HEK293 (cell line): ENCODE measurements at regions not wholly inside any gene's neighbourhood (a gene's known extent, or its start where the extent isn't known, plus 50 kb on each side); places are given as distances from the start of the nearest gene placed in this dataset.
"Not testable (repeated sequence)": the region's sequence is repeated elsewhere in the genome, so short reads cannot be mapped to it uniquely, and the experiment has no call there.

Experiments
- PRDM4 ChIP-seq: fragments of 450-650 bp; formaldehyde crosslinking; IDR thresholded peaks from 2 replicates; pipeline ENCODE4 v1.5.1; 2017; ENCODE audit warnings: missing biosample characterization, missing genetic modification characterization
- SALL2 ChIP-seq: fragments of 450-650 bp; formaldehyde crosslinking; IDR thresholded peaks from 2 replicates; pipeline ENCODE4 v1.5.0; 2017; ENCODE audit warnings: missing biosample characterization, mild to moderate bottlenecking, missing genetic modification characterization, borderline replicate concordance
- ZNF121 ChIP-seq: fragments of 450-650 bp; formaldehyde crosslinking; IDR thresholded peaks from 2 replicates; pipeline ENCODE4 v1.5.1; 2016; ENCODE audit warnings: missing biosample characterization, missing genetic modification characterization
- ZNF239 ChIP-seq: fragments of 450-650 bp; formaldehyde crosslinking; IDR thresholded peaks from 2 replicates; pipeline ENCODE4 v1.5.1; 2016; ENCODE audit warnings: missing biosample characterization, missing genetic modification characterization
- ZNF416 ChIP-seq: fragments of 450-650 bp; formaldehyde crosslinking; IDR thresholded peaks from 2 replicates; pipeline ENCODE4 v1.5.1; 2016; ENCODE audit warnings: missing biosample characterization, missing genetic modification characterization
- ZNF623 ChIP-seq: fragments of 450-650 bp; formaldehyde crosslinking; IDR thresholded peaks from 2 replicates; pipeline ENCODE4 v1.5.1; 2016; ENCODE audit warnings: missing biosample characterization, missing genetic modification characterization
- ZNF624 ChIP-seq: fragments of 450-650 bp; formaldehyde crosslinking; IDR thresholded peaks from 2 replicates; pipeline ENCODE4 v1.5.1; 2017; ENCODE audit warnings: missing biosample characterization, missing genetic modification characterization
- ZNF626 ChIP-seq: fragments of 450-650 bp; sonication (Bioruptor Pico); formaldehyde crosslinking; IDR thresholded peaks from 2 replicates; pipeline ENCODE4 v1.5.1; 2018; ENCODE audit warnings: missing biosample characterization, missing genetic modification characterization, inconsistent platforms
- ZNF707 ChIP-seq: fragments of 450-650 bp; formaldehyde crosslinking; IDR thresholded peaks from 2 replicates; pipeline ENCODE4 v1.5.1; 2016; ENCODE audit warnings: missing biosample characterization, missing genetic modification characterization
- TF ChIP-seq, protein P1 (sequence below): IDR thresholded peaks from 2 replicates; pipeline ENCODE4 v1.6.1; 2011; ENCODE audit warnings: mild to moderate bottlenecking, low read depth, low read length, borderline replicate concordance
- TF ChIP-seq, protein P2 (sequence below): fragments of 450-650 bp; formaldehyde crosslinking; IDR thresholded peaks from 2 replicates; pipeline ENCODE4 v1.5.1; 2016; ENCODE audit warnings: missing biosample characterization, missing genetic modification characterization
- TF ChIP-seq, protein P3 (sequence below): fragments of 450-650 bp; formaldehyde crosslinking; IDR thresholded peaks from 2 replicates; pipeline ENCODE4 v1.5.0; 2017; ENCODE audit warnings: missing biosample characterization, missing genetic modification characterization, borderline replicate concordance

DNA sequence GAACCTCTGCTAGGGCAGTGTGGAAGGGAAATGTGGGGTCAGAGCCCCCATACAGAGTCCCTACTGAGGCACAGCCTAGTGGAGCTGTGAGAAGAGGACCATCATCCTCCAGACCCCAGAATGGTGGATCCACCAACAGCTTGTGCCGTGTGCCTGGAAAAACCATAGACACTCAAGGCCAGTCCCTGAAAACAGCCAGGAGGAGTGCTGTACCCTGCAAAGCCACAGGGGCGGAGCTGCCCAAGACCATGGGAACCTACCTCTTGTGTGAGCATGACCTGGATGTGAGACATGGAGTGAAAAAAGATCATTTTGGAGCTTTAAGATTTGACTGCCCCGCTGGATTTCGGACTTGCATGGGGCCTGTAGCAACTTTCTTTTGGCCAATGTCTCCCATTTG is 143.4 kb upstream of the CCDC54 start:
- TF ChIP-seq SALL2; ZNF416 (tag by site-specific recombination); ZNF239 (tag by site-specific recombination); ZNF623 (tag by site-specific recombination); PRDM4; ZNF626 (tag by site-specific recombination); ZNF121 (tag by site-specific recombination); ZNF624 (tag by site-specific recombination); ZNF707 (tag by site-specific recombination): not testable (repeated sequence)
- TF ChIP-seq, protein P1, sequence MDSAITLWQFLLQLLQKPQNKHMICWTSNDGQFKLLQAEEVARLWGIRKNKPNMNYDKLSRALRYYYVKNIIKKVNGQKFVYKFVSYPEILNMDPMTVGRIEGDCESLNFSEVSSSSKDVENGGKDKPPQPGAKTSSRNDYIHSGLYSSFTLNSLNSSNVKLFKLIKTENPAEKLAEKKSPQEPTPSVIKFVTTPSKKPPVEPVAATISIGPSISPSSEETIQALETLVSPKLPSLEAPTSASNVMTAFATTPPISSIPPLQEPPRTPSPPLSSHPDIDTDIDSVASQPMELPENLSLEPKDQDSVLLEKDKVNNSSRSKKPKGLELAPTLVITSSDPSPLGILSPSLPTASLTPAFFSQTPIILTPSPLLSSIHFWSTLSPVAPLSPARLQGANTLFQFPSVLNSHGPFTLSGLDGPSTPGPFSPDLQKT = not testable (repeated sequence)
- TF ChIP-seq, protein P2, sequence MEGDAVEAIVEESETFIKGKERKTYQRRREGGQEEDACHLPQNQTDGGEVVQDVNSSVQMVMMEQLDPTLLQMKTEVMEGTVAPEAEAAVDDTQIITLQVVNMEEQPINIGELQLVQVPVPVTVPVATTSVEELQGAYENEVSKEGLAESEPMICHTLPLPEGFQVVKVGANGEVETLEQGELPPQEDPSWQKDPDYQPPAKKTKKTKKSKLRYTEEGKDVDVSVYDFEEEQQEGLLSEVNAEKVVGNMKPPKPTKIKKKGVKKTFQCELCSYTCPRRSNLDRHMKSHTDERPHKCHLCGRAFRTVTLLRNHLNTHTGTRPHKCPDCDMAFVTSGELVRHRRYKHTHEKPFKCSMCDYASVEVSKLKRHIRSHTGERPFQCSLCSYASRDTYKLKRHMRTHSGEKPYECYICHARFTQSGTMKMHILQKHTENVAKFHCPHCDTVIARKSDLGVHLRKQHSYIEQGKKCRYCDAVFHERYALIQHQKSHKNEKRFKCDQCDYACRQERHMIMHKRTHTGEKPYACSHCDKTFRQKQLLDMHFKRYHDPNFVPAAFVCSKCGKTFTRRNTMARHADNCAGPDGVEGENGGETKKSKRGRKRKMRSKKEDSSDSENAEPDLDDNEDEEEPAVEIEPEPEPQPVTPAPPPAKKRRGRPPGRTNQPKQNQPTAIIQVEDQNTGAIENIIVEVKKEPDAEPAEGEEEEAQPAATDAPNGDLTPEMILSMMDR (tag by site-specific recombination) = not testable (repeated sequence)
- TF ChIP-seq, protein P3, sequence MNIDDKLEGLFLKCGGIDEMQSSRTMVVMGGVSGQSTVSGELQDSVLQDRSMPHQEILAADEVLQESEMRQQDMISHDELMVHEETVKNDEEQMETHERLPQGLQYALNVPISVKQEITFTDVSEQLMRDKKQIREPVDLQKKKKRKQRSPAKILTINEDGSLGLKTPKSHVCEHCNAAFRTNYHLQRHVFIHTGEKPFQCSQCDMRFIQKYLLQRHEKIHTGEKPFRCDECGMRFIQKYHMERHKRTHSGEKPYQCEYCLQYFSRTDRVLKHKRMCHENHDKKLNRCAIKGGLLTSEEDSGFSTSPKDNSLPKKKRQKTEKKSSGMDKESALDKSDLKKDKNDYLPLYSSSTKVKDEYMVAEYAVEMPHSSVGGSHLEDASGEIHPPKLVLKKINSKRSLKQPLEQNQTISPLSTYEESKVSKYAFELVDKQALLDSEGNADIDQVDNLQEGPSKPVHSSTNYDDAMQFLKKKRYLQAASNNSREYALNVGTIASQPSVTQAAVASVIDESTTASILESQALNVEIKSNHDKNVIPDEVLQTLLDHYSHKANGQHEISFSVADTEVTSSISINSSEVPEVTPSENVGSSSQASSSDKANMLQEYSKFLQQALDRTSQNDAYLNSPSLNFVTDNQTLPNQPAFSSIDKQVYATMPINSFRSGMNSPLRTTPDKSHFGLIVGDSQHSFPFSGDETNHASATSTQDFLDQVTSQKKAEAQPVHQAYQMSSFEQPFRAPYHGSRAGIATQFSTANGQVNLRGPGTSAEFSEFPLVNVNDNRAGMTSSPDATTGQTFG (tag by site-specific recombination) = not testable (repeated sequence)
